IMR-90 (cell line): ENCODE measurements at regions not wholly inside any gene's neighbourhood (a gene's known extent, or its start where the extent isn't known, plus 50 kb on each side); places are given as distances from the start of the nearest gene placed in this dataset.

Experiments
- ATAC-seq: fragments of 200-7000 bp; cut with Tn5 transposase; 2 replicates; pipeline ENCODE4 v1.9.1; 2020; ENCODE audit warnings: low read depth, mild to moderate bottlenecking, moderate library complexity
- BruUV-seq: library from RNA; stranded (reverse); fragments of 400-500 nt; replicated peaks from 2 replicates; lab custom pipeline; 2021; lab: Mats Ljungman, UMichigan
- CTCF ChIA-PET: fragments of 300-600 bp; formaldehyde crosslinking; extraction: SDS; loops from one replicate; lab custom pipeline; 2021; ENCODE audit warnings: antibody characterized with exemption; lab: Yijun Ruan, JAX
- POLR2A ChIA-PET: fragments of 300-600 bp; sonication (Branson Sonifier 250); formaldehyde crosslinking; loops from one replicate; lab custom pipeline; 2022; ENCODE audit warnings: antibody characterized with exemption; ENCODE audit not compliant: unreplicated experiment; lab: Charles Lee
- DNase-seq: peaks from one replicate; pipeline ENCODE4 v3.0.0; 2013
- H2AFZ ChIP-seq: replicated peaks from 2 replicates; pipeline ENCODE3; 2013; ENCODE audit warnings: low read length, mild to moderate bottlenecking; ENCODE audit not compliant: poor library complexity
- H2AK5ac ChIP-seq: 2 replicates; pipeline ENCODE4 v1.6.1; 2013; ENCODE audit warnings: low read depth, low read length, inconsistent platforms
- H2AK9ac ChIP-seq: replicated peaks from 2 replicates; pipeline ENCODE3; 2013; ENCODE audit warnings: mild to moderate bottlenecking, low read depth, low read length, moderate library complexity; ENCODE audit not compliant: poor library complexity
- H2BK120ac ChIP-seq: 2 replicates; pipeline ENCODE4 v1.6.1; 2013; ENCODE audit warnings: low read depth, low read length, inconsistent platforms
- H2BK15ac ChIP-seq: 3 replicates; pipeline ENCODE4 v1.6.1; 2013; ENCODE audit warnings: low read depth, low read length, inconsistent platforms
- H2BK20ac ChIP-seq: 2 replicates; pipeline ENCODE4 v1.6.1; 2013; ENCODE audit warnings: low read depth, mild to moderate bottlenecking, inconsistent platforms, low read length, moderate library complexity
- H2BK5ac ChIP-seq: 2 replicates; pipeline ENCODE4 v1.6.1; 2013; ENCODE audit warnings: mild to moderate bottlenecking, low read depth, low read length, inconsistent platforms; ENCODE audit not compliant: poor library complexity, severe bottlenecking
- H3K14ac ChIP-seq: replicated peaks from 2 replicates; pipeline ENCODE4 v1.6.1; 2013; ENCODE audit warnings: low read depth, low read length, inconsistent platforms
- H3K18ac ChIP-seq: 2 replicates; pipeline ENCODE4 v1.6.1; 2013; ENCODE audit warnings: low read depth, low read length, control low read depth
- H3K23ac ChIP-seq: 2 replicates; pipeline ENCODE4 v1.6.1; 2013; ENCODE audit warnings: low read depth, low read length, inconsistent platforms
- H3K27ac ChIP-seq: 2 replicates; pipeline ENCODE4 v1.5.1; 2013; ENCODE audit warnings: mild to moderate bottlenecking, control low read depth, low read length; ENCODE audit not compliant: insufficient read depth
- H3K27me3 ChIP-seq: 2 replicates; pipeline ENCODE4 v1.6.1; 2013; ENCODE audit warnings: low read length; ENCODE audit not compliant: control insufficient read depth, insufficient read depth
- H3K36me3 ChIP-seq: 2 replicates; pipeline ENCODE4 v1.6.1; 2013; ENCODE audit warnings: low read length, mixed read lengths; ENCODE audit not compliant: control insufficient read depth, insufficient read depth
- H3K4ac ChIP-seq: 2 replicates; pipeline ENCODE4 v1.6.1; 2013; ENCODE audit warnings: low read depth, low read length, inconsistent platforms
- H3K4me1 ChIP-seq: 2 replicates; pipeline ENCODE4 v1.6.1; 2013; ENCODE audit warnings: low read length, mixed read lengths; ENCODE audit not compliant: control insufficient read depth, insufficient read depth
- H3K4me2 ChIP-seq: 2 replicates; pipeline ENCODE4 v1.6.1; 2013; ENCODE audit warnings: low read depth, mild to moderate bottlenecking, control low read depth, low read length, moderate library complexity
- H3K4me3 ChIP-seq: 2 replicates; pipeline ENCODE4 v1.5.1; 2013; ENCODE audit warnings: low read depth, mild to moderate bottlenecking, control low read depth, low read length, moderate library complexity; ENCODE audit not compliant: insufficient read depth
- H3K56ac ChIP-seq: 2 replicates; pipeline ENCODE4 v1.6.1; 2013; ENCODE audit warnings: low read length, inconsistent platforms; ENCODE audit not compliant: insufficient read depth; ENCODE audit errors: extremely low read depth
- H3K79me1 ChIP-seq, 2 experiments: 2 replicates each; pipeline ENCODE4 v1.6.1; 2013; ENCODE audit warnings: low read length in 2 of 2, inconsistent platforms in 1 of 2, low read depth in 1 of 2
- H3K9ac ChIP-seq: 2 replicates; pipeline ENCODE4 v1.6.1; 2013; ENCODE audit warnings: low read depth, low read length, control low read depth
- H3K9me1 ChIP-seq: 2 replicates; pipeline ENCODE4 v1.6.1; 2013; ENCODE audit warnings: low read length, inconsistent platforms; ENCODE audit not compliant: insufficient read depth
- H3K9me3 ChIP-seq: 2 replicates; pipeline ENCODE4 v1.6.1; 2013; ENCODE audit warnings: low read length; ENCODE audit not compliant: control insufficient read depth, insufficient read depth
- H4K20me1 ChIP-seq: 2 replicates; pipeline ENCODE4 v1.6.1; 2013; ENCODE audit warnings: low read length, inconsistent platforms; ENCODE audit not compliant: insufficient read depth
- H4K5ac ChIP-seq: 2 replicates; pipeline ENCODE4 v1.6.1; 2013; ENCODE audit warnings: mild to moderate bottlenecking, low read depth, low read length, control low read depth
- H4K8ac ChIP-seq, 2 experiments: 2 replicates each; pipeline ENCODE4 v1.6.1; 2013; ENCODE audit warnings: low read depth in 2 of 2, low read length in 2 of 2, control low read depth in 1 of 2, inconsistent platforms in 1 of 2
- H4K91ac ChIP-seq: 2 replicates; pipeline ENCODE4 v1.6.1; 2013; ENCODE audit warnings: low read depth, low read length, inconsistent platforms; ENCODE audit not compliant: insufficient read depth
- BHLHE40 ChIP-seq: fragments of 150-350 bp; IDR thresholded peaks from 2 replicates; pipeline ENCODE4 v1.6.1; 2016; ENCODE audit warnings: mild to moderate bottlenecking, low read depth, low read length
- CEBPB ChIP-seq: IDR thresholded peaks from 2 replicates; pipeline ENCODE4 v1.6.1; 2012; ENCODE audit warnings: low read depth, low read length, improper control_type of control experiment
- CHD1 ChIP-seq: IDR thresholded peaks from 2 replicates; pipeline ENCODE4 v1.6.1; 2012; ENCODE audit warnings: low read depth, low read length, improper control_type of control experiment
- FOS ChIP-seq: fragments of 150-350 bp; IDR thresholded peaks from 2 replicates; pipeline ENCODE4 v1.6.1; 2016; ENCODE audit warnings: low read depth, low read length
- MAFK ChIP-seq: IDR thresholded peaks from 2 replicates; pipeline ENCODE4 v1.6.1; 2012; ENCODE audit warnings: low read depth, low read length, improper control_type of control experiment
- MAZ ChIP-seq: IDR thresholded peaks from 2 replicates; pipeline ENCODE4 v1.6.1; 2012; ENCODE audit warnings: low read depth, mild to moderate bottlenecking, low read length, improper control_type of control experiment, moderate library complexity, borderline replicate concordance
- MXI1 ChIP-seq: IDR thresholded peaks from 2 replicates; pipeline ENCODE4 v1.6.1; 2012; ENCODE audit warnings: low read depth, mild to moderate bottlenecking, low read length, moderate library complexity, borderline replicate concordance
- NFE2L2 ChIP-seq: fragments of 150-350 bp; IDR thresholded peaks from 2 replicates; pipeline ENCODE4 v1.6.1; 2016; ENCODE audit warnings: low read depth, mild to moderate bottlenecking, low read length
- POLR2A ChIP-seq: IDR thresholded peaks from 2 replicates; pipeline ENCODE4 v1.6.1; 2012; ENCODE audit warnings: mild to moderate bottlenecking, low read depth, low read length
- RAD21 ChIP-seq: IDR thresholded peaks from 2 replicates; pipeline ENCODE4 v1.6.1; 2012; ENCODE audit warnings: low read length, improper control_type of control experiment
- RCOR1 ChIP-seq: IDR thresholded peaks from 2 replicates; pipeline ENCODE4 v1.6.1; 2012; ENCODE audit warnings: mild to moderate bottlenecking, low read length, improper control_type of control experiment; ENCODE audit not compliant: insufficient replicate concordance
- RFX5 ChIP-seq: IDR thresholded peaks from 2 replicates; pipeline ENCODE4 v1.8.0; 2012; ENCODE audit warnings: low read depth, mild to moderate bottlenecking, low read length, moderate library complexity
- SMC3 ChIP-seq: fragments of 150-350 bp; IDR thresholded peaks from 2 replicates; pipeline ENCODE4 v1.6.1; 2016; ENCODE audit warnings: low read depth, mild to moderate bottlenecking, antibody characterized with exemption, low read length, moderate library complexity
- WGBS, 2 experiments: methylation state at CpG; one replicate each; pipeline versions ENCODE4 v1.1.5 to v1.1.7; 2013; ENCODE audit warnings: missing lambda C conversion rate in 2 of 2; ENCODE audit not compliant: insufficient read length in 1 of 2; ENCODE audit errors: extremely low coverage in 2 of 2; 5-methylcytosine and 5-hydroxymethylcytosine counted together
- dilution Hi-C: fragments of 300-500 bp; cut with HindIII; formaldehyde crosslinking; loops from one replicate; pipeline ENCODE4 v1.14.3; 2018; ENCODE audit warnings: low sequenced_read_pairs; ENCODE audit not compliant: unreplicated experiment
- in situ Hi-C: fragments of 300-500 bp; cut with MboI; formaldehyde crosslinking; loops from 3 replicates; pipeline ENCODE4 v1.14.3; 2019; ENCODE audit warnings: low sequenced_read_pairs, inconsistent platforms, mixed read lengths
- intact Hi-C: fragments of 100-400 bp; cut with micrococcal nuclease; formaldehyde crosslinking; loops from 2 replicates; pipeline ENCODE4 v1.10.0; 2022
- TF ChIP-seq, protein P1 (sequence below): fragments of 150-350 bp; IDR thresholded peaks from 2 replicates; pipeline ENCODE4 v1.6.1; 2016; ENCODE audit warnings: low read depth, mild to moderate bottlenecking, low read length, moderate library complexity, borderline replicate concordance
- TF ChIP-seq, protein P2 (sequence below): fragments of 150-350 bp; IDR thresholded peaks from 2 replicates; pipeline ENCODE4 v1.6.1; 2017; ENCODE audit warnings: mild to moderate bottlenecking, antibody characterized with exemption, low read length, low read depth
- TF ChIP-seq, protein P3 (sequence below): conservative IDR thresholded peaks from 2 replicates; pipeline ENCODE4 v1.5.1; 2012; ENCODE audit warnings: mild to moderate bottlenecking, low read depth, low read length, improper control_type of control experiment

DNA sequence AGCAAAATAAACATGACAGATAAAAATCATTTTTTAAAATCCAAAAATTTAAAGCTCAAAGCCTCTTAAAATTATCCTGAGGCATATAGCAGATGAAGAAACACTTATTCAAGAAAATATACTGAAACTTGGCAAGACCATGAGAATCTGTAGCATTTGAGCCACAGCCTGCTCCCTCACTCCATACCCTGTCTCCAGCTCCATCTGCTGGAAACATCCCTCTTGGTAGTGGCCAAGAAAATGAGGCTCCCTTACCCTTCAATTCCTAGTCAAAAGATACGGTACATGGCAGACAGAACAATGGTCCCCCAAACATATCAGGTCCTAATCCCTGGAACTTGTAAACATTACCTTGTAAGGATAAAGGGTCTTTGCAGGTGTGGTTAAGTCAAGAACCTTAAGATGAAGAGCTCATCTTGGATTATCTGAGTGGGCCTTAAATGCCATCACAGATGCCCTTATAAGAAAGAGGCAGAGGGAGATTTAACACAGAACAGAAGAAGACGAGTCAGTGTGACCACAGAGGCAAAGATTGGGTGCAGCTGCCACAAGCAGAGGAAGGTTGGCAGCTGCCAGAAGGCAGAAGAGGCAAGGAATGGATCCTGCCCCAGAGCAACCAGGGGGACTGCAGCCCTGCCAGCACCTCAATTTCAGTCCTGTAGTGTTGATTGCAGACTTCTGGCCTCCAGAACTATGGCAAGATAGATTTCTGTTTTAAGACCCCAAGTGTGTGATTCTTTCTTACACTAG, 149.4 kb downstream of the ZNF248 start:
- no peak overlapping the region for H2AFZ ChIP-seq
- H2BK120ac ChIP-seq = no peak overlapping the region
- H4K5ac ChIP-seq = no peak overlapping the region
- ATAC-seq (no peak), DNase-seq (no peak)
- no peak overlapping the region for H2BK15ac ChIP-seq
- peaks cover 50% of the 10 kb centered on the region for H3K9me3 ChIP-seq
- no peaks in the 10 kb centered on the region for H3K27me3 ChIP-seq
- no peak overlapping the region for H3K18ac ChIP-seq
- 0% methylated on average over 1 of the region's 2 CpGs; no CpG with 5 or more reads in 1 of the 2 experiments for WGBS, 2 experiments
- no peaks in the 10 kb centered on the region for H3K79me1 ChIP-seq
- H3K36me3 ChIP-seq = no peaks in the 10 kb centered on the region
- no peaks in the 10 kb centered on the region for H3K9me1 ChIP-seq
- no TSS peak for BruUV-seq
- H2AK9ac ChIP-seq = no peak overlapping the region
- H3K56ac ChIP-seq = no peak overlapping the region
- no peak overlapping the region for H3K4me2 ChIP-seq
- ChIA-PET CTCF (no interaction called here), POLR2A (no interaction called here)
- dilution Hi-C loops = no loop called here
- intact Hi-C loops = no loop called here
- H4K8ac ChIP-seq = no peak overlapping the region
- H3K4ac ChIP-seq = no peak overlapping the region
- H3K14ac ChIP-seq = no peak overlapping the region
- TF ChIP-seq SMC3 (no peak), MAZ (no peak), POLR2A (no peak), RAD21 (no peak), CEBPB (no peak), RFX5 (no peak), MXI1 (no peak), NFE2L2 (no peak), MAFK (no peak), FOS (no peak), RCOR1 (no peak), CHD1 (no peak), BHLHE40 (no peak)
- TF ChIP-seq, protein P1, sequence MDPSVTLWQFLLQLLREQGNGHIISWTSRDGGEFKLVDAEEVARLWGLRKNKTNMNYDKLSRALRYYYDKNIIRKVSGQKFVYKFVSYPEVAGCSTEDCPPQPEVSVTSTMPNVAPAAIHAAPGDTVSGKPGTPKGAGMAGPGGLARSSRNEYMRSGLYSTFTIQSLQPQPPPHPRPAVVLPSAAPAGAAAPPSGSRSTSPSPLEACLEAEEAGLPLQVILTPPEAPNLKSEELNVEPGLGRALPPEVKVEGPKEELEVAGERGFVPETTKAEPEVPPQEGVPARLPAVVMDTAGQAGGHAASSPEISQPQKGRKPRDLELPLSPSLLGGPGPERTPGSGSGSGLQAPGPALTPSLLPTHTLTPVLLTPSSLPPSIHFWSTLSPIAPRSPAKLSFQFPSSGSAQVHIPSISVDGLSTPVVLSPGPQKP = no peak
- TF ChIP-seq, protein P2, sequence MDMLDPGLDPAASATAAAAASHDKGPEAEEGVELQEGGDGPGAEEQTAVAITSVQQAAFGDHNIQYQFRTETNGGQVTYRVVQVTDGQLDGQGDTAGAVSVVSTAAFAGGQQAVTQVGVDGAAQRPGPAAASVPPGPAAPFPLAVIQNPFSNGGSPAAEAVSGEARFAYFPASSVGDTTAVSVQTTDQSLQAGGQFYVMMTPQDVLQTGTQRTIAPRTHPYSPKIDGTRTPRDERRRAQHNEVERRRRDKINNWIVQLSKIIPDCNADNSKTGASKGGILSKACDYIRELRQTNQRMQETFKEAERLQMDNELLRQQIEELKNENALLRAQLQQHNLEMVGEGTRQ = no peak
- TF ChIP-seq, protein P3, sequence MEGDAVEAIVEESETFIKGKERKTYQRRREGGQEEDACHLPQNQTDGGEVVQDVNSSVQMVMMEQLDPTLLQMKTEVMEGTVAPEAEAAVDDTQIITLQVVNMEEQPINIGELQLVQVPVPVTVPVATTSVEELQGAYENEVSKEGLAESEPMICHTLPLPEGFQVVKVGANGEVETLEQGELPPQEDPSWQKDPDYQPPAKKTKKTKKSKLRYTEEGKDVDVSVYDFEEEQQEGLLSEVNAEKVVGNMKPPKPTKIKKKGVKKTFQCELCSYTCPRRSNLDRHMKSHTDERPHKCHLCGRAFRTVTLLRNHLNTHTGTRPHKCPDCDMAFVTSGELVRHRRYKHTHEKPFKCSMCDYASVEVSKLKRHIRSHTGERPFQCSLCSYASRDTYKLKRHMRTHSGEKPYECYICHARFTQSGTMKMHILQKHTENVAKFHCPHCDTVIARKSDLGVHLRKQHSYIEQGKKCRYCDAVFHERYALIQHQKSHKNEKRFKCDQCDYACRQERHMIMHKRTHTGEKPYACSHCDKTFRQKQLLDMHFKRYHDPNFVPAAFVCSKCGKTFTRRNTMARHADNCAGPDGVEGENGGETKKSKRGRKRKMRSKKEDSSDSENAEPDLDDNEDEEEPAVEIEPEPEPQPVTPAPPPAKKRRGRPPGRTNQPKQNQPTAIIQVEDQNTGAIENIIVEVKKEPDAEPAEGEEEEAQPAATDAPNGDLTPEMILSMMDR = no peak
- no peak overlapping the region for H2AK5ac ChIP-seq
- H4K91ac ChIP-seq = no peak overlapping the region
- no peak overlapping the region for H3K23ac ChIP-seq
- H2BK20ac ChIP-seq = no peak overlapping the region
- no peak overlapping the region for H3K4me3 ChIP-seq
- H3K9ac ChIP-seq = no peak overlapping the region
- in situ Hi-C loops = no loop called here
- H4K20me1 ChIP-seq = no peaks in the 10 kb centered on the region
- no peak overlapping the region for H3K27ac ChIP-seq
- H3K4me1 ChIP-seq = no peaks in the 10 kb centered on the region
- no peak overlapping the region for H2BK5ac ChIP-seq
